Limb (tissue), 2 donors: ENCODE measurements at regions not wholly inside any gene's neighbourhood (a gene's known extent, or its start where the extent isn't known, plus 50 kb on each side); places are given as distances from the start of the nearest gene placed in this dataset.

Experiments
- DNase-seq, 2 donors: peaks; one replicate each; pipeline ENCODE4 v3.0.0-alpha.2; 2016; ENCODE audit errors: extremely low spot score in 2 of 2

- no peak for DNase-seq
Observed at GRCh38 chr10:110355141-110355831, 50.6 kb upstream of the SMNDC1 start.

GRCh38 chr10:110355922-110356627 is 51.4 kb upstream of the SMNDC1 start:
- no peak for DNase-seq

GRCh38 chr10:110356628-110357245 is 52.0 kb upstream of the SMNDC1 start:
- no peak for DNase-seq

- no peak for DNase-seq
Observed at GRCh38 chr10:110357252-110357780, 52.6 kb upstream of the SMNDC1 start.

- no peak for DNase-seq
Observed at GRCh38 chr10:110357871-110358270, 53.2 kb upstream of the SMNDC1 start.

- no peak for DNase-seq
Observed at GRCh38 chr10:110358278-110358677, 53.6 kb upstream of the SMNDC1 start.

- DNase-seq: no peak
Observed at GRCh38 chr10:110358869-110359629, 54.3 kb upstream of the SMNDC1 start.

- no peak for DNase-seq
Observed at GRCh38 chr10:110360857-110361474, 56.2 kb upstream of the SMNDC1 start.

GRCh38 chr10:110361800-110362456 is 57.2 kb upstream of the SMNDC1 start:
- DNase-seq: no peak

GRCh38 chr10:110363572-110364411 is 59.1 kb upstream of the SMNDC1 start:
- peak in 1 of 2 donors; percentile 55 for DNase-seq

GRCh38 chr10:110364531-110364937 is 59.8 kb upstream of the SMNDC1 start:
- no peak for DNase-seq

- no peak for DNase-seq
Observed at GRCh38 chr10:110365356-110366143, 60.8 kb upstream of the SMNDC1 start.

GRCh38 chr10:110366635-110367034 is 61.9 kb upstream of the SMNDC1 start:
- DNase-seq: no peak

GRCh38 chr10:110368002-110368401 is 63.3 kb upstream of the SMNDC1 start:
- DNase-seq: no peak

- DNase-seq: no peak
Observed at GRCh38 chr10:110368556-110368955, 63.8 kb upstream of the SMNDC1 start.

GRCh38 chr10:110370006-110370405 is 65.3 kb upstream of the SMNDC1 start:
- no peak for DNase-seq

- no peak for DNase-seq
Observed at GRCh38 chr10:110372656-110373055, 67.9 kb upstream of the SMNDC1 start.

- no peak for DNase-seq
Observed at GRCh38 chr10:110373059-110373458, 68.3 kb upstream of the SMNDC1 start.
